ENCODE measurements at regions not wholly inside any gene's neighbourhood (a gene's known extent, or its start where the extent isn't known, plus 50 kb on each side); places are given as distances from the start of the nearest gene placed in this dataset.

DNA sequence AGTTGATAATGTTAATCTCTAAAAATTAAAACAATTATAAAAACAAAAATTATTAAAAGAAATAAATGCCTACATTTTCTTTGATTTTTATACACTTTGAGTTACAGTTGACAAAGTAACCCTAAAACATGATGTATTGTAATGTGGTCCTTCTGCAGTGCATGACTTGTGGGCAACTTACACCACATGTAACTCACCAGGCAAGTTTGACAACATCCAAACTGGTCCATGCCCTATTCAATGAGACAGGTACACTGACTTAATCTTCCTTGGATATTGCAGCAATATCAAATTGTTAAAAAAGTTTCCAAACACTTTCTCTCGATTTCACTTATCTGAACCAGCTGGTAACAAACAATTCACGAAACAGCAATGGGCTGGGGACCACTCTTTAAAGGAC, 81.5 kb downstream of the FTHL17 start:
- peaks cover 0 to 8% (median 6%) of the 10 kb centered on the region in 4 donors for H3K4me1 ChIP-seq (ENCODE audit: control insufficient read depth in 4 of 4, insufficient read depth in 4 of 4, low read length in 3 of 4)
- TF ChIP-seq, protein P1, sequence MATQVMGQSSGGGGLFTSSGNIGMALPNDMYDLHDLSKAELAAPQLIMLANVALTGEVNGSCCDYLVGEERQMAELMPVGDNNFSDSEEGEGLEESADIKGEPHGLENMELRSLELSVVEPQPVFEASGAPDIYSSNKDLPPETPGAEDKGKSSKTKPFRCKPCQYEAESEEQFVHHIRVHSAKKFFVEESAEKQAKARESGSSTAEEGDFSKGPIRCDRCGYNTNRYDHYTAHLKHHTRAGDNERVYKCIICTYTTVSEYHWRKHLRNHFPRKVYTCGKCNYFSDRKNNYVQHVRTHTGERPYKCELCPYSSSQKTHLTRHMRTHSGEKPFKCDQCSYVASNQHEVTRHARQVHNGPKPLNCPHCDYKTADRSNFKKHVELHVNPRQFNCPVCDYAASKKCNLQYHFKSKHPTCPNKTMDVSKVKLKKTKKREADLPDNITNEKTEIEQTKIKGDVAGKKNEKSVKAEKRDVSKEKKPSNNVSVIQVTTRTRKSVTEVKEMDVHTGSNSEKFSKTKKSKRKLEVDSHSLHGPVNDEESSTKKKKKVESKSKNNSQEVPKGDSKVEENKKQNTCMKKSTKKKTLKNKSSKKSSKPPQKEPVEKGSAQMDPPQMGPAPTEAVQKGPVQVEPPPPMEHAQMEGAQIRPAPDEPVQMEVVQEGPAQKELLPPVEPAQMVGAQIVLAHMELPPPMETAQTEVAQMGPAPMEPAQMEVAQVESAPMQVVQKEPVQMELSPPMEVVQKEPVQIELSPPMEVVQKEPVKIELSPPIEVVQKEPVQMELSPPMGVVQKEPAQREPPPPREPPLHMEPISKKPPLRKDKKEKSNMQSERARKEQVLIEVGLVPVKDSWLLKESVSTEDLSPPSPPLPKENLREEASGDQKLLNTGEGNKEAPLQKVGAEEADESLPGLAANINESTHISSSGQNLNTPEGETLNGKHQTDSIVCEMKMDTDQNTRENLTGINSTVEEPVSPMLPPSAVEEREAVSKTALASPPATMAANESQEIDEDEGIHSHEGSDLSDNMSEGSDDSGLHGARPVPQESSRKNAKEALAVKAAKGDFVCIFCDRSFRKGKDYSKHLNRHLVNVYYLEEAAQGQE (IDR thresholded peaks at IDR 0.05), result no peak
- TF ChIP-seq, protein P2, sequence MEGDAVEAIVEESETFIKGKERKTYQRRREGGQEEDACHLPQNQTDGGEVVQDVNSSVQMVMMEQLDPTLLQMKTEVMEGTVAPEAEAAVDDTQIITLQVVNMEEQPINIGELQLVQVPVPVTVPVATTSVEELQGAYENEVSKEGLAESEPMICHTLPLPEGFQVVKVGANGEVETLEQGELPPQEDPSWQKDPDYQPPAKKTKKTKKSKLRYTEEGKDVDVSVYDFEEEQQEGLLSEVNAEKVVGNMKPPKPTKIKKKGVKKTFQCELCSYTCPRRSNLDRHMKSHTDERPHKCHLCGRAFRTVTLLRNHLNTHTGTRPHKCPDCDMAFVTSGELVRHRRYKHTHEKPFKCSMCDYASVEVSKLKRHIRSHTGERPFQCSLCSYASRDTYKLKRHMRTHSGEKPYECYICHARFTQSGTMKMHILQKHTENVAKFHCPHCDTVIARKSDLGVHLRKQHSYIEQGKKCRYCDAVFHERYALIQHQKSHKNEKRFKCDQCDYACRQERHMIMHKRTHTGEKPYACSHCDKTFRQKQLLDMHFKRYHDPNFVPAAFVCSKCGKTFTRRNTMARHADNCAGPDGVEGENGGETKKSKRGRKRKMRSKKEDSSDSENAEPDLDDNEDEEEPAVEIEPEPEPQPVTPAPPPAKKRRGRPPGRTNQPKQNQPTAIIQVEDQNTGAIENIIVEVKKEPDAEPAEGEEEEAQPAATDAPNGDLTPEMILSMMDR (IDR thresholded peaks at IDR 0.05; ENCODE audit: low read depth, low read length, missing input control), result no peak

DNA sequence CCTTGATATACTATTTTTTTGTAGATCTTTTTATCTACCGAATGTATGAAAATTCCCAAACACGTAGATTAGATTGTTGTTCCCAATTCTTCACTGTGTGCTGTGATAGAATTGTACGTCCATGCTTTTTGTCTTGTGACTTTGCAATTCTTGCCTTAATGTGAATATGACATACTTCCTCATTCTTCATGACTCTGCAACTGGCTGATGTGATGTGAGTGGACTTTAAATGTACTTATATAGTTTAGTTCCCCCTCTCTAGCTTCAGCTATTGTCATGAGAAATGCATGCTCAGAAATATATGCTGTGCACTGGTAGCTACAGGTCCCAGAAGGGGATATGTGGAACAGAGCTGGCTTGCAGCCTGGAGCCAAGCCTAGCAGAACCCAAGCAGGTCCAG, 89.4 kb downstream of the FTHL17 start:
- WGBS, result 80% methylated on average over 3 of the region's 3 CpGs
- TF ChIP-seq FOXA1 (IDR thresholded peaks at IDR 0.05) (no peak), RXRA (IDR thresholded peaks at IDR 0.05) (no peak), JUND (IDR thresholded peaks at IDR 0.05) (no peak), HNF4A (conservative IDR thresholded peaks at IDR 0.05) (no peak), TAF1 (conservative IDR thresholded peaks at IDR 0.05) (no peak), HNF4G (IDR thresholded peaks at IDR 0.05) (no peak), NR2F2 (IDR thresholded peaks at IDR 0.05) (no peak), SP1 (IDR thresholded peaks at IDR 0.05) (no peak), YY1 (IDR thresholded peaks at IDR 0.05) (no peak)
- TF ChIP-seq, protein P1 (IDR thresholded peaks at IDR 0.05), result no peak
- TF ChIP-seq, protein P3, sequence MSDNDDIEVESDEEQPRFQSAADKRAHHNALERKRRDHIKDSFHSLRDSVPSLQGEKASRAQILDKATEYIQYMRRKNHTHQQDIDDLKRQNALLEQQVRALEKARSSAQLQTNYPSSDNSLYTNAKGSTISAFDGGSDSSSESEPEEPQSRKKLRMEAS (IDR thresholded peaks at IDR 0.05), result no peak
- no peaks in the 10 kb centered on the region for H3K4me1 ChIP-seq (ENCODE audit: control insufficient read depth in 4 of 4, insufficient read depth in 4 of 4, low read length in 3 of 4)
- no peak overlapping the region for H3K9ac ChIP-seq (ENCODE audit: low read depth in 1 of 2, low read length in 2 of 2)
- no peaks in the 10 kb centered on the region for H3K9me3 ChIP-seq (ENCODE audit: control insufficient read depth in 4 of 4, low read length in 3 of 4)
- no peak for DNase-seq (ENCODE audit: low spot score)
- no peaks in the 10 kb centered on the region for H3K27me3 ChIP-seq (ENCODE audit: control insufficient read depth in 4 of 4, insufficient read depth in 4 of 4, low read length in 3 of 4)
- no peak overlapping the region for H3K4me3 ChIP-seq (ENCODE audit: low read depth in 1 of 3, low read length in 3 of 3)
- no peak overlapping the region for H3K27ac ChIP-seq (ENCODE audit: low read depth in 1 of 2, low read length in 2 of 2)
- H3K36me3 ChIP-seq (ENCODE audit: control insufficient read depth in 4 of 4, insufficient read depth in 3 of 4, low read depth in 1 of 4, low read length in 3 of 4), result no peaks in the 10 kb centered on the region

More for the DNA sequence above, 81.5 kb downstream of the FTHL17 start:
- Histone ChIP-seq H3K36me3 (ENCODE audit: control insufficient read depth in 4 of 4, insufficient read depth in 3 of 4, low read depth in 1 of 4, low read length in 3 of 4) (no peaks in the 10 kb centered on the region), H3K4me3 (ENCODE audit: low read depth in 1 of 3, low read length in 3 of 3) (no peak overlapping the region), H3K27ac (ENCODE audit: low read depth in 1 of 2, low read length in 2 of 2) (no peak overlapping the region), H3K9me3 (ENCODE audit: control insufficient read depth in 4 of 4, low read length in 3 of 4) (no peaks in the 10 kb centered on the region), H3K27me3 (ENCODE audit: control insufficient read depth in 4 of 4, insufficient read depth in 4 of 4, low read length in 3 of 4) (no peaks in the 10 kb centered on the region), H3K9ac (ENCODE audit: low read depth in 1 of 2, low read length in 2 of 2) (no peak overlapping the region)
- no peak for DNase-seq (ENCODE audit: low spot score)
- 79% methylated on average over 2 of the region's 2 CpGs for WGBS

All from liver (tissue), 8 donors.